ENCODE measurements at regions not wholly inside any gene's neighbourhood (a gene's known extent, or its start where the extent isn't known, plus 50 kb on each side); places are given as distances from the start of the nearest gene placed in this dataset.
A peak's percentile ranks its signal among the peaks of the same experiment; 100 is the strongest.

DNA sequence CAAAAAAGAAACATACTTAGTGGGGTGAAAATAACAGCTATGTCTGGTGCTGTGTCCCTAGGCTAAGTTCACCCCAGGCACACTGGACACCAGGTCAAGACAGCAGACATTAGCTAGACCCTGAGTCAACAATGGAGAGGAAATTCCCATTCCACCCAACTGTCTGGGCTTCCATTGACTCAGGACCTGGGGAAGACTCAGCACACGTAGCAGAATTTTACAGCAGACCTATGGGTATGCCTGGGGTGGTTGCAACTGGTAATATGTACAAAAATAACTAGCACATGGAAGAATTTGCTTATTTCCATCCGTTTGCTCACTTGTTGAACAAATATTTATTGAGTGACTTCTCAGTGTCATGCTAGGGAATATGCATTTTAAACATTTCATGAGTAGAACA is 117.0 kb downstream of the GAS1 start:
- no peak for DNase-seq

GRCh38 chr9:86829496-86830046 is 117.7 kb downstream of the GAS1 start:
- DNase-seq: no peak

DNA sequence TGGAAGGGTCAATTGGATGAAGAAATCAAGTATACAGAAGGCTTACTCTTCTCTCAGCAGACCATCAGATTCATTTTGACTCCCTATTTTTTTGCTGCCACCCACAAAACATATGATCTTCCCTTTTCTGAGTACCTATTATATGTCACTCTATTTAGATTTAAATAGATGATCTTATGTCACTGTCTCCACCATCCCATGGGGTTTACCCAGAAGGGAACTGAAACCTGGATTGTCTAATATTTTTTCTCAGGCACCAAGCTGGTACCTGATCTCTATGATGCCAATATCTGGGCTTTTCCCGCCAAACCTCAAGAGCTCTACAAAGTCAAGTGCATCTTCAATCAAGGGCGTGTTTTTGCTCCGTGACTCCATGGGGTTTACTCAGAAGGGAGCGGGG is 118.7 kb downstream of the GAS1 start:
- DNase-seq: no peak

- no peak for DNase-seq
These were observed 119.4 kb downstream of the GAS1 start for GRCh38 chr9:86827893-86828292.

DNA sequence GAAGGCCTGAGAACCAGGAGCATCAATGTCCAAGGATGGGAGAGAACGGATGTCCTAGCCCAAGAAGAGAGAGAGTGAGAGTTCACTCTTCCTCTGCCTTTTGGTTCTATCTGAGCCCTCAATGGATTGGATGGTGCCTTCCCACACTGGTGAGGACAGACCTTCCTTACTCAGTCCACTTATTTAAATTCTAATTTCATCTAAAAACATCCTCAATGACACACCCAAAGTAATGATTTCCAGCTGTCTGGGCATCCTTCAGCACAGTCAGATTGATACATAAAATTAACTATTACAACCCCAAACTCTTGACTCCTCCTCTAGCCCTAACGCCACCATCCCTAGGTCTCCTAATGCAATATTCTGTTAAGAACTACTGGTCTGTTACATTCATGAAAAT is 122.0 kb downstream of the GAS1 start:
- no peak for DNase-seq

DNA sequence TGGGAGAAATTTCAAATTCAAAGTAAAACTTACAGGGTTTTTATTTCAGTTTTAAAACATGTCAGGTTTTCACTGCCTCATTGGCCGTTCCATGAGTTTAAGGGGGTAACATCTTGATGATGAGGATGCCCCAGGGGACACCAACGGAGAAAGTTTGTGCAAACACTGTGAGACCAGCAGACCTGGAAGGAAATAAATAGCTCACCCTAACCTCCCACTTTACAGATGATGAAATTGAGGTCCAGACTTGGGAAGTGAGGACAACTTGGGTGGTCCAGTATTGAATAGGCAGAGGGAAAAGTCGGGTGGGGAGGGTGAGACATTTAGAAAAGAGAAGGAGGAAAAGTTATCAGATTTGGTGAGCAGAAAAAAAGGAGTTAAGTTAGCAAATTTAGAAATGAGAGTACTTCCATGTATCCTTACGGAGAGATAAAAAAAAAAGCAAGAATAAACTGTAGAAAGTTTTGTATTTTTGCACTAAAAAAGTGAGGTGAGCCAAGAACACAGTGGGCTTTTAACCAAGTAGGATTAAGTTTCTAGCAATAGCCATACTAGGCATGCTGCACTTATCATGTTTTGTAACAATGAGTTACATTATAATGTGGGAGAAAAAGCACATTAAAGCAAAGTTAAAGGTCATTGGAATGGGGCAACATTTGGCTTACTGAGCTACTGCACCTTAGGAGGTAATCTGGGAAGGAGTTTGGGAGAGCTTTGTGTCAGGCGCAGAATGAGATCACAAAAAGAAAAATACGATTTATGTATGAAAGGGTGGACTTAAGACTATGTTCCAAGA is 125.1 kb downstream of the GAS1 start:
- no peak for DNase-seq

GRCh38 chr9:86821006-86821845 is 126.1 kb downstream of the GAS1 start:
- no peak for DNase-seq

GRCh38 chr9:86819552-86819951 is 127.8 kb downstream of the GAS1 start:
- DNase-seq: no peak

GRCh38 chr9:86818636-86819035 is 128.7 kb downstream of the GAS1 start:
- DNase-seq: no peak

DNA sequence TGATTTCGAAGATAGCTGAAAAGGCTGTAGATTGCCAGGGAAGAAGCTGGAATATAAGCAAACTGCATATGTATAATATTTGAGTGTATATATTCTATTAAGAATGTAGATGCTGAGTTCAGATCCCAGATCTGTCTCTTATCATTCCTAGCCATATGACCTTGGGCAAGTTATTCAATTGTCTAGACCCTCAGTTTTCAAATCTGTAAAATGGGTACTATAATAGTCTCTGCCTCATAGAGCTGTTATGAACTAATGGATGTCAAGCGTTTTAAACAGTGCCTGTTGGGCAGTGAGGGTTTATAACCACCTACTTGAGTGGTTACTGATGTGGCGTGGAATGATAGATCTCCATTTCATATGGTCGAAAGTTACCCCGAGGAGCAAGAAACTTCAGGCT is 130.4 kb downstream of the GAS1 start:
- DNase-seq: no peak

- no peak for DNase-seq
These were observed 130.9 kb downstream of the GAS1 start for GRCh38 chr9:86816366-86816765.

DNA sequence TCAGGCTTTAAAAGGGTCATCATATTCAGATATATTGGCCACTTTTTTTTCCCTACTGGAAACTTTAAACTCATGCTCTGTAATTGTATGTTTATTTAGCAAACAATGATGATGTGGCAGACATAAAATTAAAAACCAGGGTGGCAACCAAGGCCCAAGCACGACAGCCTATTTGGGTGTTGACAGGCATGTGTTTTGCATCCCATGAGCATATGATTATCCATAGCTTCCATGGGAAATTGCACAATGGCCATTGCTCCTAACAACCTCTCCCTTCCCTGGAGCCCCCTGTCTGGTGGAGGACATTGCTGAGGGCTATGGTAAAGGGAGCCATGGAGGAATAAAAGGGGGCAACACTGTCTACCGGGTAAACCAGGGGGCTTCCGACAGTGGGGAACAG is 134.7 kb downstream of the GAS1 start:
- no peak for DNase-seq

DNA sequence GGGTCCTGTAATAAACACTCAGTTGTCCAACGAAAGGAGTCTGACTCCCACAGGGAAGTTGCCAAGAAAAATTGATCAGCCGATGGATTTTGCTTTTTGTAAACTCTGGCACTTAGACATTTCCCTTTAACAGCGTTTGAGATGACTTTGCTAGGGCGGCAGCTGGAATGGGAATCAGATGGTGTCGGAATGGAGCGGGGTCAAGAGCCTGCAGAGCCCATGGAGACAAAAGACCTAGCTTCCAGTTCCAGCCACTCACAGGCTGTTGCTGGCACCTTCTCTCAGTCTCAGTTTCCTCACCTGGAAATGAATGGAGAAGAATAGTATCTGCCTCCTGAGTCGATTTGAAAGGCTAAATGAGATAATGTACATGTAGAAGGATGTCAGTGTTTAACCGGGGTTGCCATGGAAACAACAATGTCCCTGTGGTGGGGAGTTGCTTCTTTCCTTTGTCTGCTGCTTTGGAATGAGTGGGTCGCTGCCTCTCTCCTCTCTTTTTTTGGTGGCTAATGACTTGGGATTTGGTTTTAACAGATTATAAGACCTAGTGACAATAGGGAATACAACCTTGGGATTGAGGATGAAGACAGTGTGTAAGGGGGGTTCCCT is 137.4 kb downstream of the GAS1 start:
- peak in 2 of 56 donors; percentile 0 to 5 for DNase-seq

GRCh38 chr9:86809151-86809550 is 138.2 kb downstream of the GAS1 start:
- DNase-seq: no peak

- DNase-seq: peak in 32 of 56 donors; percentile 1 to 71 (median 20)
These were observed 139.8 kb downstream of the GAS1 start for GRCh38 chr9:86807367-86807976.

- DNase-seq: no peak
These were observed 143.3 kb downstream of the GAS1 start for GRCh38 chr9:86804011-86804410.

- no peak for DNase-seq
These were observed 144.2 kb downstream of the GAS1 start for GRCh38 chr9:86802900-86803673.

- no peak for DNase-seq
These were observed 146.1 kb downstream of the GAS1 start for GRCh38 chr9:86801246-86801645.

DNA sequence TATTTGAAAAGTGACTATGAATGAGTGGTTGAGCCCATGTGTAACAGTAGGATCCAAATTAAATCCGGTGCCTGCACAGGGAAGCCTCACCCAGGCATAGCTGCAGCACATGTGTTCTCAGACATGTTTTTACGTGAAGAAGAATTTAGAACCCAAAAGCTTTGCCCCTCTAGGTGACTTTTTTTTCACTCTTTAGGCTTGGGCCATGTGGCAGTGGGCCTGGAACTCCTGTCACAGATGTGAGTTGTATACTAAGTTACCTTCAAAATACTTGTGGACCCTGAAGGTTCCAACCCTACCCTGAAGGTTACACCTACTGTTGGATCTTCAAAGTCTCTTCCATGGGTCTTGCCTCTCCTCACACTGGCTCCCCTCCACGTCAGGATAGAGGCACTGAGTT is 146.6 kb downstream of the GAS1 start:
- no peak for DNase-seq

DNA sequence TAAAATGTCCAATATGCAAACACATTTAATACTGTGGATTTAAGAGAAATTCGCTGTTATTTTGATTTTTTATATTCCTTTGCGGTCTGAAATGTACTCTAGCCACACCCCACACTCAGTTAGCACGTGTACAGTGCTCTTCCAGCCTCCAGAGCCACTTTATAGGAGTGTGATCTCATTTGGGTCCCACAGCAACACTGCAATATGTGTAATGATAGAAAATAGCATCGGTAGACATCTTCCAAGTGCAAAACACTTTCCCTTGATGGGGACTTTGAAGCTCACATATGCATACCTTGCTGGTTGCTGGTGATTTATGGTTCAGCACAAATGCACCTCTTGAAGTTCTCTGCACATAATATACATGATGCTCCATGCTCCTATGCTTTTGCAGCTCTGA is 148.3 kb downstream of the GAS1 start:
- no peak for DNase-seq

- DNase-seq: no peak
These were observed 150.6 kb downstream of the GAS1 start for GRCh38 chr9:86796666-86797065.
